PC-3 (cell line): ENCODE measurements at regions not wholly inside any gene's neighbourhood (a gene's known extent, or its start where the extent isn't known, plus 50 kb on each side); places are given as distances from the start of the nearest gene placed in this dataset.

Experiments used
- ATAC-seq: fragments of 200-7000 bp; cut with Tn5 transposase; 2 replicates; pipeline ENCODE4 v1.9.1; 2020; ENCODE audit warnings: mild to moderate bottlenecking, moderate library complexity
- BruUV-seq: library from RNA; stranded (reverse); fragments of 400-500 nt; replicated peaks from 2 replicates; lab custom pipeline; 2021; lab: Mats Ljungman, UMichigan
- CTCF ChIA-PET: fragments of 300-600 bp; sonication (Branson Sonifier 250); formaldehyde crosslinking; loops from one replicate; lab custom pipeline; 2022; ENCODE audit warnings: antibody characterized with exemption; lab: Charles Lee
- POLR2A ChIA-PET: fragments of 300-600 bp; sonication (Branson Sonifier 250); formaldehyde crosslinking; loops from one replicate; lab custom pipeline; 2022; ENCODE audit warnings: antibody characterized with exemption; ENCODE audit not compliant: unreplicated experiment; lab: Charles Lee
- DNase-seq: peaks from one replicate; pipeline ENCODE4 v3.0.0-alpha.2; 2015
- H2AFZ ChIP-seq: fragments of 300-600 bp; sonication (generic); 2 replicates; pipeline ENCODE4 v1.6.0; 2016; ENCODE audit warnings: antibody characterized with exemption, low read length
- H3F3A ChIP-seq: fragments of 300-600 bp; sonication (generic); one replicate; pipeline ENCODE4 v1.6.0; 2017; ENCODE audit warnings: antibody characterized with exemption, low read length, control low read depth, mild to moderate bottlenecking; ENCODE audit not compliant: unreplicated experiment
- H3K27ac ChIP-seq: fragments of 300-600 bp; sonication (generic); 2 replicates; pipeline ENCODE4 v1.5.1; 2016; ENCODE audit warnings: mild to moderate bottlenecking, low read length
- H3K27me3 ChIP-seq: fragments of 300-600 bp; sonication (generic); 2 replicates; pipeline ENCODE4 v1.6.1; 2016; ENCODE audit warnings: low read length, mixed read lengths
- H3K36me3 ChIP-seq: fragments of 300-600 bp; sonication (generic); 2 replicates; pipeline ENCODE4 v1.6.1; 2016; ENCODE audit warnings: low read depth, mixed run types, low read length, mixed read lengths
- H3K4me1 ChIP-seq: fragments of 300-600 bp; sonication (generic); 2 replicates; pipeline ENCODE4 v1.5.1; 2016; ENCODE audit warnings: low read length; ENCODE audit not compliant: insufficient read depth
- H3K4me2 ChIP-seq: fragments of 300-600 bp; sonication (generic); 2 replicates; pipeline ENCODE4 v1.6.0; 2016; ENCODE audit warnings: low read length
- H3K4me3 ChIP-seq: fragments of 300-600 bp; sonication (generic); 2 replicates; pipeline ENCODE4 v1.5.1; 2016; ENCODE audit warnings: mild to moderate bottlenecking, low read length, mixed read lengths
- H3K79me2 ChIP-seq: fragments of 300-600 bp; sonication (generic); 2 replicates; pipeline ENCODE4 v1.6.1; 2017; ENCODE audit warnings: low read length, mixed read lengths
- H3K9ac ChIP-seq: fragments of 300-600 bp; sonication (generic); 2 replicates; pipeline ENCODE4 v1.6.0; 2016; ENCODE audit warnings: mild to moderate bottlenecking, low read length
- H3K9me2 ChIP-seq: fragments of 300-600 bp; sonication (generic); replicated peaks from 2 replicates; pipeline ENCODE4 v1.6.1; 2016; ENCODE audit warnings: mixed run types, low read length, mixed read lengths
- H3K9me3 ChIP-seq: fragments of 300-600 bp; sonication (generic); 2 replicates; pipeline ENCODE4 v1.6.1; 2016; ENCODE audit warnings: low read length, mixed read lengths
- H4K20me1 ChIP-seq: fragments of 300-600 bp; sonication (generic); 2 replicates; pipeline ENCODE4 v1.6.1; 2016; ENCODE audit warnings: low read length, mixed read lengths
- CTCF ChIP-seq: fragments of 300-600 bp; sonication (generic); conservative IDR thresholded peaks from 2 replicates; pipeline ENCODE4 v1.5.1; 2017; ENCODE audit warnings: antibody characterized with exemption, low read depth, mild to moderate bottlenecking, low read length
- EZH2 ChIP-seq: fragments of 300-600 bp; sonication (generic); IDR thresholded peaks from one replicate; pipeline ENCODE4 v1.6.1; 2017; ENCODE audit warnings: antibody characterized with exemption, mild to moderate bottlenecking, low read length; ENCODE audit not compliant: unreplicated experiment
- EZH2phosphoT487 ChIP-seq: fragments of 300-600 bp; sonication (generic); IDR thresholded peaks from 2 replicates; pipeline ENCODE4 v1.6.1; 2018; ENCODE audit warnings: mild to moderate bottlenecking, antibody characterized with exemption, low read length, borderline replicate concordance
- intact Hi-C: fragments of 100-400 bp; cut with micrococcal nuclease; formaldehyde crosslinking; loops from 2 replicates; pipeline ENCODE4 v1.9.0; 2023

DNA sequence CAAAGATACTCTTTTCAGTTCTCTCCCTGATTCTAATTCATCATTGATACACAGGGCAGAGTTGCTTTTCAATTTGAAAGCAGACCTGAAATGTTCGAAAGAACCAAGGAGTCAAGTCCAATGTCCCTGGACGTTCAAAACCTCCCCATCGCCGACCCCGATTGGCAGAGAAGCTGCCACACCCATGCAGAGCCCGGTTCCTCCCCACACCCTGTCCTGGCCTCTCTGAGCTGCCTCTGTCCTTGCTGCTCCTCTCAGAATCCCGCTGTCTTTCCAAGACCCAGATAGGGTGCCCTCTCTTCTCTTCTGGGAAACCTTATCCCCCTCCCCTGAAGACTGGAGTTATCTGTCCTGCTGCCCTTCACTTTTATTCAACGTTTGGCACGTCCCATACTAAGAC lies 52.3 kb upstream of the CITED2 start:
- Histone ChIP-seq H3K27me3 (no peaks in the 10 kb centered on the region), H3K4me1 (no peaks in the 10 kb centered on the region), H3K4me2 (no peak overlapping the region), H3K9me3 (no peaks in the 10 kb centered on the region), H3K79me2 (no peaks in the 10 kb centered on the region), H3K9me2 (no peaks in the 10 kb centered on the region), H3K4me3 (no peak overlapping the region), H3K36me3 (no peaks in the 10 kb centered on the region), H3F3A (no peaks in the 10 kb centered on the region), H3K9ac (no peak overlapping the region), H2AFZ (no peak overlapping the region), H3K27ac (no peak overlapping the region), H4K20me1 (no peaks in the 10 kb centered on the region)
- intact Hi-C loops, result no loop called here
- TF ChIP-seq EZH2 (no peak), CTCF (no peak), EZH2phosphoT487 (no peak)
- BruUV-seq, result no TSS peak
- CTCF ChIA-PET, result no interaction called here
- ATAC-seq (no peak), DNase-seq (no peak)
- POLR2A ChIA-PET, result no interaction called here

DNA sequence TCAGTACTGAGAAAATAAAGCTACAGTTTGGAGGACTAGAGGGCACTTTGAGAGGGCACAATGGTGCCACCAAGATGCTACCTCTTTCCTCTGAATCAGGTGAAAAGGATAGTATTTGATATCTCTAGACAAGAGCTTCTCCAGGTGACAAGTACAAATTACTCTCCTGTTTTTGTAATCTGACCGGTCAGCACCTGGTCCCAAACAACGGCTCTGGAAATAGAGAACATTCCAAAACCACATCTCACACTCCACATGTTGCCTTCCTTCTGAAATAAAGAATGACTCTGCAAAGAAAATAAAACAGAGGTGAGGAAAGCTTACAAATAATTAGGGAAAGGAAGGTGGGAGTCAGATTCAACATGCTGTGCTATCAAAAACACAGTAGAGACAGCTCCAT lies 51.3 kb upstream of the CITED2 start:
- no peaks in the 10 kb centered on the region for H3K9me2 ChIP-seq
- no TSS peak for BruUV-seq
- H3K9me3 ChIP-seq, result no peaks in the 10 kb centered on the region
- DNase-seq (no peak), ATAC-seq (no peak)
- H3K79me2 ChIP-seq, result no peaks in the 10 kb centered on the region
- no peak overlapping the region for H3K4me2 ChIP-seq
- no peaks in the 10 kb centered on the region for H4K20me1 ChIP-seq
- no peak overlapping the region for H3K9ac ChIP-seq
- no peak overlapping the region for H3K4me3 ChIP-seq
- no peaks in the 10 kb centered on the region for H3F3A ChIP-seq
- POLR2A ChIA-PET, result no interaction called here
- intact Hi-C loops, result no loop called here
- H3K4me1 ChIP-seq, result no peaks in the 10 kb centered on the region
- H3K27me3 ChIP-seq, result no peaks in the 10 kb centered on the region
- no peak overlapping the region for H2AFZ ChIP-seq
- no peak for TF ChIP-seq EZH2
- no peak for TF ChIP-seq EZH2phosphoT487
- TF ChIP-seq CTCF, result no peak
- H3K36me3 ChIP-seq, result no peaks in the 10 kb centered on the region
- CTCF ChIA-PET, result no interaction called here
- no peak overlapping the region for H3K27ac ChIP-seq

DNA sequence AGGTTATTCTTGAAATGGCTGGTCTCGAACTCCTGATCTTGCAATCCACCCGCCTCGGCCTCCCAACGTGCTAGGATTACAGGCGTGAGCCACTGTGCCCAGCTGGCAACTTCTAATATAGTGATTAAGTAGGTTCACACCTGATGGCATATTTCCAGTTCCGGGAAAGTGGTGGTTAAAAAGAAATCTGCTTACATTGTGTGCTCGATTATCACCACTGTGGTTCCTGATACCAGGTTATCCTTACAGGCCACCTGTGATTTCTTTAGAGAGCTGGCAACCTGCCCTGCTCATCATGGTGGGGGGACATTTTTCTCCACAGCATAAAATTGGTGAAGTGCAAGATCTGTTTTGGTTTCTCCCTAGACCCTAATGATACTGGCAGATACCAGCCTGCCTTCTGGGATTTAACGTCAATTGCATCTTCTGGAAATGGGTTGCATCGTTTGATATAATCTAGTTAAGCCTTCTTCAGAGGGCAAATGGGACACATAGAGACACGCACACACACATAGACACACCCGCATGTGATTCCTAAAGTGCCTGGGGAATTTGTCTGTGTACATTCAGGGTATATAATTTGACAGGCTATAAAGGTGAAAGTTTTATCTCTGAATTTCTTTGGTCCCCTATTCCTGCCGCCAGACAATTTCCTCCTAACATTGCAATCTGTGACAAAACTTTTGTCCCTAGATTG lies 49.7 kb upstream of the CITED2 start:
- no peaks in the 10 kb centered on the region for H3K9me2 ChIP-seq
- H3K27me3 ChIP-seq, result no peaks in the 10 kb centered on the region
- BruUV-seq, result no TSS peak
- no peaks in the 10 kb centered on the region for H3K4me1 ChIP-seq
- H3K9ac ChIP-seq, result no peak overlapping the region
- no peak for TF ChIP-seq EZH2phosphoT487
- no peak for TF ChIP-seq EZH2
- TF ChIP-seq CTCF, result no peak
- no peak for ATAC-seq
- no peaks in the 10 kb centered on the region for H3F3A ChIP-seq
- no peak overlapping the region for H3K4me3 ChIP-seq
- H3K36me3 ChIP-seq, result no peaks in the 10 kb centered on the region
- no peaks in the 10 kb centered on the region for H3K79me2 ChIP-seq
- H2AFZ ChIP-seq, result no peak overlapping the region
- no peaks in the 10 kb centered on the region for H4K20me1 ChIP-seq
- DNase-seq, result no peak
- ChIA-PET CTCF (no interaction called here), POLR2A (interaction anchor here (0.6 kb wide), 1 partner anchor 49 kb away, joined by 4 read pairs; the partner anchor contains the start of gene CITED2)
- no peak overlapping the region for H3K4me2 ChIP-seq
- intact Hi-C loops, result no loop called here
- no peaks in the 10 kb centered on the region for H3K9me3 ChIP-seq
- no peak overlapping the region for H3K27ac ChIP-seq
